ENCODE measurements at regions not wholly inside any gene's neighbourhood (a gene's known extent, or its start where the extent isn't known, plus 50 kb on each side); places are given as distances from the start of the nearest gene placed in this dataset.
A peak's percentile ranks its signal among the peaks of the same experiment; 100 is the strongest.

DNA sequence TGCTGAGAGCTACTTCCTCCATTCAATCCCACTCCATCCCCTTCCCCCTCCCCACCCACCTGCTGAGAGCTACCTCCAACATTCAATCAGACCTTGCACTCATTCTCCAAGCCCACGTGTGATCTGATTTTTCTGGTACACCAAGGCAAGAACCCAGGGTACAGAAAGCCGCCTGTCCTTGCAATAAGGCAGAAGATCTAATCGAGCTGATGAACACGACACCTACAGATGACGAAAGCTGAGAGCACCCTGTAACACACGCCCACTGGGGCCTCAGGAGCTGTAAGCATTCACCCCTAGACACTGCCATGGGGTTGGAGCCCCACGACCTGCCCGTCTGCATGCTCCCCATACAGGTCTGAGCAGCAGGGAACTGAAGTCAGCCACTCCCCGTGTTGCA, 58.3 kb downstream of the TRIML1 start:
- DNase-seq (ENCODE audit: low spot score) = no peak

- no peak for DNase-seq (ENCODE audit: low spot score)
These were observed 59.9 kb downstream of the TRIML1 start for GRCh38 chr4:188198982-188199792.

GRCh38 chr4:188201851-188202250, 62.6 kb downstream of the TRIML1 start:
- no peak for DNase-seq (ENCODE audit: low spot score)

GRCh38 chr4:188206783-188207182, 67.5 kb downstream of the TRIML1 start:
- no peak for DNase-seq (ENCODE audit: low spot score)

DNA sequence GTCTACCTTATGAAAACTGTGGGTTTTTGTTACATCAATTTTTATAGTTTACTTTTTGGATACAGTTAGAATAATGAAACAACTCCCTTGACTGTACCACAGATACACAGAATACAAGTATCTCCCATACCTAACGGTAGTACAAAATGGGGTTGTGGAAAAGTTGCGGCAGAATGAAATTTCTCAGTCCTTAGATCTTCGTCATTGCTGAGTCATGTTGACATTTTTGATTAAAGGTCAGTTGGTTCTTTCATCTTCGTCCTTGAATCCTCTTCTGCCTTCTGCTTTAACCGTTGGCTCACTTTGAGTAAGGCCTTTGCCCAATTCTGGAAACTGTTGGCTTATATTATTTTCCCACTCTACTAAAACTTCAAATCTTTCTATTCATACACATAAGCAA, 75.6 kb downstream of the TRIML1 start:
- no peak for DNase-seq (ENCODE audit: low spot score)

DNA sequence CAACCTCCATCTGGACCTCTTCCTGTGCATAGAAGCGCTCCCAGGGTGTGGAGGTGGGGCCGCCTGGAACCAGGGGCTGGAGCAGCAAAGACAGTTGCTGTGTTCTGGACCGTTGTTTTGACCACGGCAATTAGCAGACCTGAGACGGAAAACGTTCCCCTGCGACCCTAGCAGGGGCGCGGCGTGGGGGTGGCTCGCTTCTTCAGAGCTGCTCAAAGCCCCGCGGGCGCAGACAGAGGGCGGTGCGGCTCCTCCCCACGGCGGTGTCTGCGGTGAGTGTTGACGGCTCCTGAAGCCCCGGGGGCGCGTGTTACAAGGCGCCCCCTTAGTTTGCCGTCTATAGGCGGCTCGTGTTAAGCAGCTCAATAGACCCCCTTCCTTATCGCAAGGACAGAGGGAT, 79.2 kb downstream of the TRIML1 start:
- DNase-seq (ENCODE audit: low spot score) = no peak

GRCh38 chr4:188220006-188220405, 80.8 kb downstream of the TRIML1 start:
- DNase-seq (ENCODE audit: low spot score) = no peak

GRCh38 chr4:188221090-188221489, 81.8 kb downstream of the TRIML1 start:
- DNase-seq (ENCODE audit: low spot score) = no peak

DNA sequence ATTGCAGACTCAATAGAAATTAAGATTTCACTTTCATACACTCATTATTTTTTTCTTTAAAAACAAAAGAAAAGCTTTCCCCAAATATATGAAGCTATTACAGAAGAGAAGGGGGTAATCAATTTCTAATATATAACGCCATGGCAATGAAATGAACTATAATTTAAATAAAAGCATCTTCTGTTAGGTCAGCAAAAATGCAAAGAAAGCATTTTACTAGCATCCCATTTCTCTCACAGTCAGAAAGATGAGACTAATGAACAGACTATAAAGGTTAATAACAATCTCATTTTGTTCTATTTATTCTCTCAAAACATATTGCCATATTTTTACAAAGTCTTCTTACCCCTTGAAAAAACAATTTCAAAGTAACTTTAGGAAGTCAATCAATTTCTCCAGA, 89.0 kb downstream of the TRIML1 start:
- no peak for DNase-seq (ENCODE audit: low spot score)

DNA sequence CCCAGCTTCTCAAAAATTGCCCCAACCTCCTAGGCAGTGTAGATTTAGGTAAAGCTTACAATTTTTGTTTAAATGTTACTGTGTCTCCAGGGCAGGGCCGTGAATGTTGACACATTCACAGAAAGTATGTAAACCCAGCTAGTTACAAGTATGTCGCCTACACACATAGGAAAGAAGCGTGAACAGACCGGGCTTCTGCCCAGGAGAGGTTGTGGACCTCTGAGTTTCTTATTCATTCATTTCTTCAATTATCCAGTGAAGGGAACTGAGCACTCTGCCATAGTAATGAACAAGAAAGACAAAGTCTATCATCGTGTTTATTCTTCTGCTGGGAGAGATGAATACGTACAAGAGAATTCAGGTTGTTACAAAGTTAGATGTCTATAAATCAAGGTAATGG, 93.2 kb downstream of the TRIML1 start:
- no peak for DNase-seq (ENCODE audit: low spot score)

DNA sequence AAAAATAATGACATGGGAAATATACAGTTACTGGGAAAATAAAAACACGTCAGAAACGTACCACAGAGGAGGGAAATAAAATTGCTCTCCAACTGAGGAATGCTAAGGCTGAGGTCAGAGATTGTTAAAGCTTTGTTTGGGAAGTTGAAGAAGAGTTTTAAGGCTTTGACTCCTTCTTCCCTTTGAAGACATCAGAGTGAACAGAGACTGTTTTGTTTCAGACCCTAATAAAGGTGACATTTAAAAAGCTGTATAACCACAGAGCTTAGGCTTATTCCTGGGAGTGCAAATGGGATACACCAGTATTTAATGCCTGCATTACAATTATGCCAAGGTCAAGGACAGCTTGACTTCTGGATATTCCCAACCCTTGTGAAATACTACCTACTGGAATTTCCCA, 102.8 kb downstream of the TRIML1 start:
- no peak for DNase-seq (ENCODE audit: low spot score)

GRCh38 chr4:188245651-188246050, 106.4 kb downstream of the TRIML1 start:
- no peak for DNase-seq (ENCODE audit: low spot score)

DNA sequence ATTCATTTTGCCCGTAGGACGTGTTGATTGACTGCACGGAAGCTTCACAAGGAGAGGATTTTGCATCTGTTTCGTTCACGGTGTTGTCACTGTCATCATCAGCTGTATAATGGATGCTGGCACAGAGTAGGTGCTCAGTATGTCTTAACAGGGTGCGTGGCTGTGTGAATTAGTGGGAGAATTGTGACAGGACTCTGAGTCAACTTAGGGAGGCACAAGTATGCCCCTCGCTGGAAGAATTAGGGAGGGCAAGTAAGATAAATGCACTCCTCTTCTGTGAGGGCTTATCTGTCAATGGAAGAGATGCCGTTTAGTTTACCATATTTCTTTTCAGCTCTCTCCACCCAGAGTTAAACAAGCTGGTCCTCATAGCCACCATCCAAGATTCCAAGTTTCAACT, 107.2 kb downstream of the TRIML1 start:
- no peak for DNase-seq (ENCODE audit: low spot score)

GRCh38 chr4:188254211-188254610, 115.0 kb downstream of the TRIML1 start:
- no peak for DNase-seq (ENCODE audit: low spot score)

DNA sequence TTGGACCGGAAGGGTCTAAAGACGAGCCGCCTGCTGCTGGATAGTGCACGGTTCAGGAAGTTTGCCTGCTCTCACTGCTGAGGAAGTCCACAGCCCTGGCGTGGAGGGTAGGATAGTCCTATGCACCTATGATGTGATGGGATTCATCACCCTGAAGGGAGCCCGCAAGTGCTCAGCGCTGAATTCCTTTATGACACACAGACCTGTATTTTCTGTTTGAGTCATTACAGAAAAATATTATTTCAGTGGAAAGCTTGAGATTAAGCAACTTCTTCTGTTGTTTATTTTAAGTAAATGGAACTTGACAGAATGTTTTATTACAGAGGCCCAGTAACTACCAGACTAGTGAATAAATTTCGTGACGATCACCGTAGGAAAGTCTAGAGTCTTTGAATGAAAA, 123.2 kb downstream of the TRIML1 start:
- no peak for DNase-seq (ENCODE audit: low spot score)

DNA sequence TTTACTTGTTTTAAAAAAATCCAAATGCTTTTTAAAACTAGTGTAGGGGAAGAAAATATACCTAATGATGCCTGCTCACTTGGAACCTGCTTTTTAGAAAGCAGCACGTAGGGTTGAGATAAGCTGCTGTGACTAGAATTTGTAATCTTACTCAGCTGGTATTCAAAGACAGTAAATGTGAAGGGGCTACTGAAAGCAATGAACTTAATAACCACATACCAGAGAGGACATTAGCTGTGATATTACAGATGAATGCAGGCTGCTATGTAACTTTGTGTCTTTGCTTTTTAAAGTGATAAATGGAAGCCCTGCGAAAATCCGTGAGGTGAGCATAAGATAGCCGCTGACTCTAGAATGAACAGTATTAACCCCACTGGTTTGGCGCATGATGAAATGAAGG, 124.1 kb downstream of the TRIML1 start:
- DNase-seq (ENCODE audit: low spot score) = no peak

- DNase-seq (ENCODE audit: low spot score) = no peak
These were observed 127.1 kb downstream of the TRIML1 start for GRCh38 chr4:188266386-188266785.

GRCh38 chr4:188268131-188268908, 129.1 kb downstream of the TRIML1 start:
- no peak for DNase-seq (ENCODE audit: low spot score)

DNA sequence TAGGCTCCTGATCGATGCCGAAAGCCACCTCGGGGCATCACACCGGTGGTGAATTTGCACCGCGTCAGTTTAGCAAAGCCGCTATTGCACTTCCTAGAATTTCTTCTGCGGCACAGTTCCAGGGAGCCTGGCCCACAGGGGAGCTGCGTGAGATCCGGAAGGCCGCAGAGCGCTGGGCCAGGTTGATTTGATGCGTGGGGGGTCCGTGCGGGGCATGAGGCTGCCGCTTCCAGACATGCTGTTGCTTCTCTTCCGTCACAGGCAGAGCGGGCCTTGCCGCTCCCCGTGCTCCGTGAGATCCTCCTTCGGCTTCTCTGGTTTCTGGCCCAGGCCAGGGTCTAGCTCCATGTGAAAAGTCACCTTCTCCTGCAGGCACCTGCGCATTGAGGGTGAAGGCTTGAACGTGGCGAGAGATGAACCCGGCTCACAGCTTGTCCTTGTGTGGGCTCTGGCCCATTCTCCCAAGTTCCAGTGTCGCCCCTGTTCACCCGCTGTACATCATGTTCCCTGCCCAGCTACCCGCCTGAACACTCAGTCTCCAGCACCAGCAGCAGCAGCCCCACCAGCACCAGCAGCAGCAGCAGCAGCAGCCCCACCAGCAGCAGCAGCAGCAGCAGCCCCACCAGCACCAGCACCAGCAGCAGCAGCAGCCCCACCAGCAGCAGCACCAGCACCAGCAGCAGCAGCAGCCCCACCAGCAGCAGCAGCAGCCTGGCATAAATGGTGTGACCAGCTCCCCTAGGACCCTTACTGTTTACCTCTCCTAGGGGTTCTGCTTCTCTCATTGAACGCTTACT, 131.2 kb downstream of the TRIML1 start:
- no peak for DNase-seq (ENCODE audit: low spot score)

DNA sequence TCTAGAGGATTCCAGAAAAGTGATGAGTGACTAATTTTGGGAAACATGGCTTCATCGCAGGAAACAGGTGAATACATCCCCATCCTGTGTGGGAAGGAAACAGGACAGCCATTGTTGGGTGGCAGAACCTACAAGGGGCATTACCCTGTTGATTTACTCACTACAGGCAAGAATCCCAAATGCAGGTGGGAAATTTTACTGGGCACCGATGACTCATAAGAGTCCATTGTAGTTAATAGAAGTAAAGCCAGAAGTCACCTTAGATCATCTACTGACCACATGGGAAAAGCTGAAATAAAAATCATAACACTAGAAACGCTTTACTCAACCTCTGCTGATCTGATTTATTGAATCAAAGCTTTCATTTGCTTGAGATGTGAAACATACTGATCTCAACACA, 136.4 kb downstream of the TRIML1 start:
- no peak for DNase-seq (ENCODE audit: low spot score)

- DNase-seq (ENCODE audit: low spot score) = no peak
These were observed 139.9 kb downstream of the TRIML1 start for GRCh38 chr4:188279184-188279583.

GRCh38 chr4:188282471-188283232, 143.4 kb downstream of the TRIML1 start:
- peak; percentile 18 for DNase-seq (ENCODE audit: low spot score)

Data from AG20443 (cell line).